ENCODE measurements at regions not wholly inside any gene's neighbourhood (a gene's known extent, or its start where the extent isn't known, plus 50 kb on each side); places are given as distances from the start of the nearest gene placed in this dataset.

DNA sequence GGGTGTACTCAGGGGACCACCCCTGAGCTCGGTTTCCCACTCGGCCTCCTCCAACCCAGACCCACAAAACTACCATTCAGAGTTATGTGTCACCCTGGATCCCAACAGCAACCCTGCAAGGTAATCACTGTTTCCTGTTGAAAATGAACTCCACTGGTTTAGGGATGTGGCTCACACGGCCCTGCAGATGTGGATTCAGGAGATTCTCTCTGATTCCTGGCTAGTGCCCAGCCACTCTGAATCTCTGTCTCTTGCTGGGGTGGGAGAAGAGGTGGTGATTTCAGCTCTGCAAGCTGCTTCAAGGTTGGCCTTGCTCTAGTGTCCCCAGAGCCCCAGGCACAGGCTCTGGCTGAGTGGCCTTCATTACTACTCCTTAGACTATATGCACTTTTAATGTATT is 1231.6 kb downstream of the TBC1D22A start:
- DNase-seq (ENCODE audit: insufficient read length, low spot score) (no peak), FAIRE-seq (no peak)
- TF ChIP-seq, protein P1, sequence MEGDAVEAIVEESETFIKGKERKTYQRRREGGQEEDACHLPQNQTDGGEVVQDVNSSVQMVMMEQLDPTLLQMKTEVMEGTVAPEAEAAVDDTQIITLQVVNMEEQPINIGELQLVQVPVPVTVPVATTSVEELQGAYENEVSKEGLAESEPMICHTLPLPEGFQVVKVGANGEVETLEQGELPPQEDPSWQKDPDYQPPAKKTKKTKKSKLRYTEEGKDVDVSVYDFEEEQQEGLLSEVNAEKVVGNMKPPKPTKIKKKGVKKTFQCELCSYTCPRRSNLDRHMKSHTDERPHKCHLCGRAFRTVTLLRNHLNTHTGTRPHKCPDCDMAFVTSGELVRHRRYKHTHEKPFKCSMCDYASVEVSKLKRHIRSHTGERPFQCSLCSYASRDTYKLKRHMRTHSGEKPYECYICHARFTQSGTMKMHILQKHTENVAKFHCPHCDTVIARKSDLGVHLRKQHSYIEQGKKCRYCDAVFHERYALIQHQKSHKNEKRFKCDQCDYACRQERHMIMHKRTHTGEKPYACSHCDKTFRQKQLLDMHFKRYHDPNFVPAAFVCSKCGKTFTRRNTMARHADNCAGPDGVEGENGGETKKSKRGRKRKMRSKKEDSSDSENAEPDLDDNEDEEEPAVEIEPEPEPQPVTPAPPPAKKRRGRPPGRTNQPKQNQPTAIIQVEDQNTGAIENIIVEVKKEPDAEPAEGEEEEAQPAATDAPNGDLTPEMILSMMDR (IDR thresholded peaks at IDR 0.05; ENCODE audit: insufficient read depth, missing control alignments) = no peak

DNA sequence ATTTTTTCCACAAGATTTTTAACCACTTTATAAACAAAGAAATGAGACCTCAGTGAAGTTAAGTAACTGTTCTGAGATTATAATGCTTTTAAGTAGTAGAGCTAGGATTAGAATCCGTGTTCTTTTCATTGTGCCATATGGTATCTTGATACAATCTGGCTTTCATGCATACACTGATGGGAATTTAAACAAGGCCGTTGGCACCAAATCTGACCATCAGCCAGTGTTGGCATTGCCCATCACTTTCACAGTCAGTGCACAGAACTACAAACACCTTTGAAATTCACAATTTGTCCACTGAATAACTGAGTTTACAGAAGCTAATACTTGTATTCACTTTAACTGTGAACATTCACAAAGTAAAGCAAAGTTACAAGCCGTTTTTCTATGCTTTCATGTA is 1228.0 kb downstream of the TBC1D22A start:
- FAIRE-seq = no peak
- TF ChIP-seq, protein P1 (IDR thresholded peaks at IDR 0.05; ENCODE audit: insufficient read depth, missing control alignments) = no peak
- no peak for DNase-seq (ENCODE audit: insufficient read length, low spot score)

DNA sequence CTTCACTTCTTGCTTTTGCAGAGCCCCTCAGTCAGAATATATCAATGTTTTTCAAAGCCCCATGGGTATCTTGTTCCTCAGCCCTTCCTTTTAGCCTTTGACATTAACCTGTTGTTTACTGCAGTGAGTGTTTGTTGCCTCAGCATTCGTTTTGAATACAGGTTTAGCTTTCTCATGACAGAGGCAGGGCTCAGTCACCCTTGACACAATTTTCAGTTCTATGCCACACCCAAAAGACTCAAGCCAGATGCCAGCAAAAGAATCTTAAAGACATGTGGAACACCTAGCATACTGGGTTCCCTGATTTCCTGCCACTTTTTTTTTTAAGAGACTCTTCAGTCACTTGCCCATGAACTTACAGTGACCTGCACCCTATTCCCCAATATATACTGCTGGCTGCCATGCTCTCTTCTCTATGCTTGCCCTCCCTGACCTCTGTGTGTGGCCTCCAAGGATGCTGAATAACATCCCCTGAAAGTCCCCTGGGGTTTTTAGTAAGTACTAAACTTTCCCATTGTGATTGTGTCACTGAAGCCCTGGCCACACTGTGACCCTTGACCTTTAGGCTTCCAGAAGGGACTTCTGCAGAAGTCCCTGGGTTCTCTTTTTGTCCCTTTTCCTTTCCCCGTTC is 1225.5 kb downstream of the TBC1D22A start:
- no peak for DNase-seq (ENCODE audit: insufficient read length, low spot score)
- FAIRE-seq = no peak
- TF ChIP-seq, protein P1 (IDR thresholded peaks at IDR 0.05; ENCODE audit: insufficient read depth, missing control alignments) = no peak

DNA sequence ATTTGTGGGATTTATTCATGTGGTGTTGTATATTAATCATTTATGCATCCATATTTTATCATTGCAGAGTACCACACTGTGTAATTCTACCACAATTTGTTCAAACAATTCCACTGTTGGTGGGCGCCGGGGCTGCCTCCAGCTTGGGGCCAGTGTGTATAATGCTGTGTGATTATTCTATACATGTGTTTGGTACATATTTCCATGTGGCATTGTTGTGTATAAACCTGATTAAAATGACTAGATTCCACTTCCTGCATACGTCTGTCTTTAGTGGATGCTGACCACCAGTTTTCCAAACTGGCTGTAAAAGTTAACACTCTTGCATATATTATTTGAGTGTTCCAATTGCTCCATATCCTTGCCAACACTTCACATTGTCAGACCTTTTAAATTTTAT is 1213.8 kb downstream of the TBC1D22A start:
- FAIRE-seq (no peak), DNase-seq (ENCODE audit: insufficient read length, low spot score) (no peak)
- TF ChIP-seq, protein P1 (IDR thresholded peaks at IDR 0.05; ENCODE audit: insufficient read depth, missing control alignments) = no peak

DNA sequence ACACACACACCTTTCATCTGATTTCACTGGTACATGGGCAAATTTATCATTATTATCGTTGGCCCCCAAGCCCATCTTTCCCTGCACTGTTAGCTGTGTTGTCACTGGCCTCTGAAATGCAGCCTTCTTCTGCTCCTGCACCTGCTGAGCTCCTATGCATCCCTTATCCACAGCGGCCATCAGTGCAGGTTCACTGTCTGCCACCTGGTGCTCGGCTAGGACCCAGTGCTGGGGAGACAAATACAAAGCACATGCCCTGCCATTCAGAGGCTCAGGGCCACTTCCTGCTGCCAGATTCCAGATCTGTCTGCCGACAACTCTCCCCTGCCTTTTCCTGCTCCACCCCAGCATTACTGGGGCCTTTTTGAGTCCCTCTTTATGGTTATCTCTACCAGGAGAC is 1205.4 kb downstream of the TBC1D22A start:
- no peak for FAIRE-seq
- TF ChIP-seq, protein P1 (IDR thresholded peaks at IDR 0.05; ENCODE audit: insufficient read depth, missing control alignments) = no peak
- no peak for DNase-seq (ENCODE audit: insufficient read length, low spot score)

DNA sequence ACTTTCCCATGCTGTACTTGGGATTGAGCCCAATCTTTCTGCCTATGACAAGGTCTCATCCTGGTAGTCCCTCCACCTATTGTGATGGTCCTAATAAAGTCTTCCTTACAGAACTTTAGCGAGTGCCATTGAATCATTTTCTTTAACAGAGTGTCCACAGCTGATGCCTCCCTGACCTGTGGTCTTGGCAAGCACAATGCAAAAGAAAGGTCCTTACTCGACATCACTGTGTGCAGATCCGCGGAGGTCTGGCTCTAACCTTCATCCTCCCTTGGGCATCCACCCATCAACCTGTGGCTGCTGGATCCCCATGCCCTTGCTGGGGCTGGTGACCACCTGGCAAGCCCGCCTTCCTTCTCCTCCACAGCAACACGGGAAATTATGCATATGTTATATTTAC is 1203.9 kb downstream of the TBC1D22A start:
- FAIRE-seq (no peak), DNase-seq (ENCODE audit: insufficient read length, low spot score) (no peak)

DNA sequence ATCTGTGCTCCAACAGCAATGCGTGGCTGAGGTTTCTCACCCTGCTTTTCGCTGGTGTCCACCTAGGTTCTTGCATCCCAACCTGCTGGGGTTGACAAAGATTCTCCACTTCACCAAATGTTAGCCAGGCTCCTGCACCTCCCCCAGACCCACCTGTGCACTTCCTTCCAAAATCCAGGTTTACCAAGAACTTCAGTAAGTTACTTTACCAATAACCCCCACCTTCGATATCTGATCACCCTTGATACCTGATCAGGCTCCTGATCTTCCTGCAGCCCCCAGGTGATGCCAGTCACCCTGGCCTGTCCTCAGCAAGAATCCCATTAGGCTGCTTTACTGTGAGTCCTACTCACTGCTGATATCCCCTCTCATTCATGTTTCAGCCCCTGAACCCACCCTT is 1203.4 kb downstream of the TBC1D22A start:
- TF ChIP-seq, protein P1 (IDR thresholded peaks at IDR 0.05; ENCODE audit: insufficient read depth, missing control alignments) = no peak
- FAIRE-seq = no peak
- no peak for DNase-seq (ENCODE audit: insufficient read length, low spot score)

More for the DNA sequence above, 1203.9 kb downstream of the TBC1D22A start:
- TF ChIP-seq, protein P1 (IDR thresholded peaks at IDR 0.05; ENCODE audit: insufficient read depth, missing control alignments) = no peak

All from D721Med (cell line).